Esophagus muscularis mucosa (tissue), 3 donors: ENCODE measurements at regions not wholly inside any gene's neighbourhood (a gene's known extent, or its start where the extent isn't known, plus 50 kb on each side); places are given as distances from the start of the nearest gene placed in this dataset.

ENCODE experiments used
- CTCF ChIP-seq, 3 experiments: fragments of 200-600 bp in 2 of 3; fragments of 450-650 bp in 1 of 3; sonication (generic) in 2 of 3; IDR thresholded peaks; one replicate each; pipeline ENCODE4 v1.5.1; 2017 to 2019; ENCODE audit warnings: antibody characterized with exemption in 3 of 3, mild to moderate bottlenecking in 2 of 3, moderate library complexity in 1 of 3
- POLR2A ChIP-seq: fragments of 450-650 bp; IDR thresholded peaks from one replicate; pipeline ENCODE4 v1.6.1; 2017; ENCODE audit warnings: antibody characterized with exemption, moderate library complexity, mild to moderate bottlenecking, low read depth
- POLR2AphosphoS5 ChIP-seq, 2 donors: sonication (generic); formaldehyde crosslinking; IDR thresholded peaks; one replicate each; pipeline ENCODE4 v1.6.1; 2017; ENCODE audit warnings: antibody characterized with exemption in 2 of 2

GRCh38 chr10:20694296-20694695, 202.8 kb downstream of the NEBL start:
- no peak for TF ChIP-seq CTCF (IDR thresholded peaks at IDR 0.05)
- no peak for TF ChIP-seq POLR2A
- TF ChIP-seq POLR2AphosphoS5 (IDR thresholded peaks at IDR 0.05): no peak
